COLO829 (cell line): ENCODE measurements at regions not wholly inside any gene's neighbourhood (a gene's known extent, or its start where the extent isn't known, plus 50 kb on each side); places are given as distances from the start of the nearest gene placed in this dataset.

Experiments used
- DNase-seq: peaks from one replicate; pipeline ENCODE4 v3.0.0; 2012; ENCODE audit warnings: low spot score

DNA sequence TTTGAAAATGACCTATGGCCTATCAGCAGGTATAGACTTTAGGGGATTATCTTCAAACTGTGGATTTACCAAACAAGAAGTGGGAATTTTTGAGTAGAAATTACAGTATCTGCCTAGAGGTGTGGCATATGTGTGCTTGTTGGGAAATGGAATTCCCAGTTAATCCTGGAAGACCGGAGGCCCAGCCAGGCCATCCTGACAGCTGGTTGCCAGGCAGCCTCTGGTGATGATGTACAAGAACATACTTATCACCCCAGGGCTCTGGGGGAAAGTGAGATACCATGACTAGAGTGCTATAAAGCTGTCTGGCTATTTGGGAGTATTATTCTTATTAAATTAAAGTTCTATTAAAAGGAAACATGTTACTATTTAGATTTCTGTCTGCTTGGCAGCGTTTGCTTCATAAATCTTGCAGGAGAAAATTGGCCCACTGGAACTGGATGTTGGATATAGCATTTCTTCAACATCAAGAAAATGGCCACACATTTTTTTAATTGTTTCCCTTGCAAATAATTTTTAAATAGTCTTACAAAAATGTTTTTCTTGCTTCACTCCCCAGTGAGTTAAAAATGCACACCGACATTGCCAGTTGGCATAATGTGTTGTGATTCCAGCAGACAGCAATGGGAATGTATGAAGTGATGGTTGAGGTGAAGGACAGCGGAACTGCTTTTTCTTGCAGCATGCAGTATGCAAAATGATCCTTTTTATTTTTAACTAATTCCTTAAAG, 187.8 kb downstream of the MYLK4 start:
- DNase-seq, result no peak

DNA sequence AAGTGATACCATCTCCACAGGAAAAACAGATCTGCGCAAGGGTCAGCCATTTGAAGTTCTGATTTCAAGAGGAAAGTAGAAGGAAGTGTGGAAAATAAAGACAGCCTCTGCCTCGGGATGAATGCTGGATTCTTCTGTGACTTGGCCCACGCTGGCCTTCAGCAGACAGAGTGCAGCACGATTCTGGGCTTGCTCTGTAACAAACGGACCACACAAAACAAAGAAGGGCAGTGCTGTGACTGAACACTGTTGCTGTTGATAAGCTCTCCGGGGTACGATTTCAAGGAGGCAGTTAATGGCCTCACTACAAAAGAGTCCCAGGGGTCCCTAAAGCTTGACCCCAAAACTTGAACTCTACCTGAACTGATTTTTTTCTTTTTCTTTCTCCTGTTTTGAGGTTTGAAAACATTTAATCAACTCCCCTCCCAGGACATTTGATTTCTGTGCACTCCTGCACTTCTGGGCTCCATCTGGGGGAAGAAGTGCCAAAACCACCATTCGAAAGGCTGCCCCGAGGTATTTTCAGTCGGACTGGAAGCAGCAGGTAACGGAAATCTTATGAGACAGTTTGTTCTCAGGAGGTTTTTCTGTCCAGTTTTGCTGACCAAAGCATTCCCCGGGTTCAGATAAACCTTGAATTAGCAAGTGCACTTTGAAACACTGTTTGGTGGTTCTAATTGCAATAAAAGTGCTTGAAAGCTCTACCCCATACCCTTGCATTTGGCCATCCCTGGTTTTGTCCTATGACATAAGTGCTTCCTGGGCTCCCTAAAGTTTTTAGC, 189.6 kb downstream of the MYLK4 start:
- no peak for DNase-seq

DNA sequence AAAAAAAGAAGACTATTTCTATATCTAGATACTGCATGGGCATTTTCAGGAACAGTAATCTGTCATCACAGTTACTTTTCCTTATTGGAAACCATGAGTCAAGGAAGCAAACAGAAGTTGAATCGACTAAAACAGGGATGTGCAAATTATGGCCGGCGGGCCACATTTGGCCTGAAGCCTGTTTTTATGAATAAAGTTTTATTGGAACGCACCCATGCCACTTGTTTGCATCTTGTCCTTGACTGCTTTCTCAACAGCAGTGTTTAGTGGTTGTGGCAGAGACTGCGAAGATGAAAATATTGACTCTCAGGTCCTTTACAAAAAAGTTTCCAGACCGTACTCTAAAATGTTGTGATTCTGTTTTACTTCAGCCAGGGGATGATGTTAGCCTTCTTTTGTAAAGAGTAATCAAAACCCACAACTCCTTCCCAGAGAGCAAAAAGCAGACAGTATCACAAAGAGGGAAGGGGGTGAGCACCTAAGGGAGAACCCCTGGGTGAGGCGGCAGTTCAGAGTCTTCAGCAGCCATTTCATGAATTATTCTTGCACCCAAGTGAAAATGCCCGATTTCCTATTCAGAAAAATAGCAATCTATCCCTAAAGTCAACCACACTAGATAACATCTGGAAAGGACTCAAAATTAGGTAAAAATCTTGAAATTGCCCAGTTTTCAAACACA, 190.4 kb downstream of the MYLK4 start:
- DNase-seq, result no peak

DNA sequence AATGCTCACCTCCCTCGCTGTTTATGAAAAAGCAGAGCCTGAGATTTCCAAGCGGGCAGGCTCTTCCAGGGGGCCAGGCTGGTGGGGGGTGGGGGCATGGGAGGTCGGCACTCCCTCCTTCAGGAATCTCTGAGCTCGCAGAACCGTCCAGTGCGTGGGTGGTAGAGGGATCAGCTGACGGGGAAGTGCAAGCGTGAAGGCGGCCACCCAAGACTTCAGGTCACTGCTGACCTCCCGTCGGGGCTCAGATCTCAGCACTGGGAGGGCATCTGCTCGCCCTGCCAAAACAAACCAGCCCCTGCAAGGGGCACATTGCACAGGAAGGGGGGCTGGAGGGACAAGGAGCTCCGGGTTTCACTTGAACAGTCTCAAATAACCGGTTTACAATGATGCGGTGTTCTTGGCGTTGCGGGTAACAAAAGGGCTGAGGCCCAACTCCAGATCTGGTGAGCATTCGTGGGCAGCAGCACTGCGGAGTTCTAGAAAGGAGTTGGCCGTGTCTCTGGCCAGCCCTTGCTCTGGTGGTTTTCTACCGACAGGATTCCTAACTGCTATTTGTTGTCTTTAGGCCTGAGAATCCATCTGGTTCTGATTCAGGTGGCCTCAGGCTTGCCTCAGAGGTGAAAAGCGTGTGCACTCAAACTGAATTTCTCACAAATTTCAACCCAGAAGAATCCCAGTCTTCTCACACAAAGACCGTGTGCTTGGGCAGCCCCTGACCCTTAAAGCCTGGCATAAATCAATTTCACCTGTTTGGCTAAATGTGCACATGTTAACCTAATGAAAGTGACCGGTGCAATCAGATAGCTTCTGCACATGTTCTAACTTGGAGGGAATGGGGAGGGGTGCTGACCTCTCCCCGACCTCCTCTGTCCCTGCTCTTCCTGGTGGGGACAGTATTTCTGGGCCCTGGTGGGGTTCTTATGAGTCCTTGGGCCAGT, 191.6 kb downstream of the MYLK4 start:
- no peak for DNase-seq

DNA sequence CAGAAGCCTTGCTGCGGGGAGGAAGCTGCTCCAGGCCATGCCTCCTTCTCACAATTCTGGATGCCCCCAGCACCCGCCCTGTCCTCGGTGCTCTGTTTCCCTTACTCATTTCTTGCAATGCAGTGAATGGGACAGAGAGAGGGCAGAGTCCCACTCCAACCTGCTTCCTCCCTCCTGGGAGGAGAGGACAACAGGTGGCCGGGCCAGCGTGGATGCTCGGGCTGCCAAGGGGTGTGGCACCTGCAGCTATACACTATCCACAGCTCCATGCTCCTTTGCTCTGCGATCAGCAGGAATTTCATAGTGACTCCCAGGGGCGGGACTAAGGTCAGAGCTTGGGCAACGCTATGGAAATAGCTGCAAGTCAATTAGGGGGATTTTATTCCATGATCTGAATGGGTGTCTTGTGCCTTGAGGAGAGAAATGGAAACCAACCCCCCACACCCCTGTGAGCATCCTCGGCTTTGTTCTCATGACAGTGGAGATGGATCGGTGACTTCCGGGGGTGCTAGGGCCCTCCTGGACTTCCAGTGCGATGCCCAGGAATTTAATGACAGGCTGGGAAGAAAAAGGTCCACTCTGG, 192.5 kb downstream of the MYLK4 start:
- no peak for DNase-seq

DNA sequence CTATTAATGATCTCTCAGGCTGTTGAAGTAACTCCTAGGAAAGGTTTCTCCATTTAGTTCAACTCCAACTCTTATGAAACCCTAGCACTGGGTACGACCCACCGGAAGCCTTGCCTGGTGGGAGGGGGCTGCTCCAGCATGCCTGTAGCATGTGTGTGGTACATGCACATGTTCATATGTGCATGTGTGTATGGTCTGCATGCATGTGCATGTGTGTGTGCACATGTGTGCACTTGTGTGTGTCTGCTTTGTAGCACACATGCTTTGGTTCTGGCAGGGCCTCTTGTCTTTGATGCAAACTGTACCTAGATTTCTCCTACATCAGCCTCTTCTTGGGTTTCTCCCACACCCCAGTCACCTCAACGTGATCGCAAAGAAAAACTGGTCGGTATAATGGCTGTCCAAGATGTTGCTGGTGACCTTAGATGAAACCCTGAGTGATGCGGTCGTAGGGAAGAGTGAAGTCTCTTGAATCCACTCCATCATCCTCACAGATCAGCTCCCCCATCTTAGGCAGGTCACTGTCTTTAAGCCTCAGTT, 193.5 kb downstream of the MYLK4 start:
- DNase-seq, result no peak

DNA sequence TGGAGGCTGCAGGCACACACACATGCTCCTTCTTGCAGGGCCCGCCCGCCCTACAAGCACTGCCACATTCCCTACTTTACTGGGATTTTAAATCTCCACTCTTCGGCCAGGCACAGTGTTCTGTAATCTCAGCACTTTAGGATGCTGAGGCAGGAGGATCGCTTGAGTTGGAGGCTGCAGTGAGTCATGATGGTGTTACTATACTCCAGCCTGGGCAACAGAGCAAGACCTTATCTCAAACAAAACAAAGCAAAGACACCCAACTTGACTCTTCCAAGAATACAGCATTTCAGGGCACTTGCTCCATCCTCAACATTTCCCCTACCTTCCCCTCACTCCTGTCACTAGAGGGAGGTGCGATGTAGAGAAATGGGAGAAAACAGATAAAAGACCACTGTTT, 194.0 kb downstream of the MYLK4 start:
- DNase-seq, result no peak

DNA sequence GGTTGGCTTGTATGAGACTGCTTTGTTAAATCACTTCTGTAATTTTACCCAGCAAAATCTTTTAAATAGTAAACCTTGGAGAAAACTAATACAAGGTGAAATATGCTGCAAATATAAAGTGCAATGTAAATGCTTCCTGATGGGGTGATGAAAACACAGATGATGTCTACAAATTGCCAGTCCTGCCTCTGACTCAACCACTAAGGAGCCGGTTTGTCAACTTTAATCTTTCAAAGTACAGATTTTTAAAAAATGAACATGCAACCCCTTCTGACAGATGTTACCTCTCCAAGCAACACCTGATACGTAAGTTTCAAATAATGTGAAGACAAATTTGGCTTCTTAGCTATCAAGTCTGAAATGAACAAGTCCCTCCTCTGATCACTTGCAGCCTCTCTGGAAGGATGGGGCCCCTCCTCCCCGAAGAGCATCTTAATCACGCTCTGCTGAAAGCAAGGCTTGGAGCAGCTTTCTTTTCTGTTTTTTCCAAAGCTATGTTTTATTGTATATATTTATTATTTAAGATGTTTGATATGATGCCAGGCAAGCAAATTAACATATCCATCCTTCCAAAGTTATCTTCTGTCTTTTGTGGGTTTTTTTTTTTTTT, 196.0 kb downstream of the MYLK4 start:
- DNase-seq, result no peak

DNA sequence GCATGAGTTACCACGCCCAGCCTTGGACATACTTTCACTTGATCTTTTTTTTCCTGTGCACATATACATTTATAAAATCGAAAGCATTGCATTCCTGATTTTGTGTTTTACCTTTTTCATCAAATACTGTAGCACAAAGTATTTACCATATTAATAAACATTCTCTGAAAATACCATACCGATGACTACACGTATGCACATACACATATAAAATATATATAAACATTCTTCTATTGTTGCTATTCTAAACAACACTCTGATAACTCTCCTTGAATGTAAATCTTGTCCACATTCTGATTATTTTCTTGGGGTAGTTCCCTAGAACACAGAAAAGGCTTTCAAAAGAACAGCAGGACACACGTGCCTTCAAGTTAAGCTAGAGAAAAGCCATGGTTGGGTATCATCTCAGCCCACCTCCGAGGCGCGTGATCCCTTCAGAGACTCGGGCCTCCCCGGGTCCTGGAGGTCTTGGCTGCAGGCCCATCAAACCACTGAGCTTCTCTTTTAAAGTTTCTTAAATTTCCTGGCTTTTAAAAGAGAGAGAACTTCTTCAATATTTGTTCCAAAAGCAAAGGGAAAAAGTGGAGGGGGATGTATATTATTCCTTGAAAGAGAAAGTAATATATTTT, 198.1 kb downstream of the MYLK4 start:
- no peak for DNase-seq

DNA sequence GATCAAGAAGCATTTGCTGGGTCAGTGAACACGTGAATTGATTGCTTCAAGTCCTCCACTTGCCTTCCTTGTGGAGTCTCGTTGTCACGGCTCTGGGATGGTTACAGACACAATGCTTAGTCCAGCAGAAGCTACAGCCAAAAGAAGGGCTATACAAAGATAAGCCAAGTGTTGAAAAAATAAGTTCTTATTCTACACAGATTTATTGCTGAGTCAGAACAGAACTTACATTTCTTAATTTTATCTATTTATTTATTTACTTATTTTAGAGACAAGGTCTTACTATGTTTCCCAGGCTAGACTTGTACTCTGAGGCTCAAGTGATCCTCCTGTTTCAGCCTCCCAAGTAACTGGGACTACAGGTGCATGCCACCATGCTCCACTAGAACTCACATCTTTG, 199.0 kb downstream of the MYLK4 start:
- DNase-seq, result no peak

DNA sequence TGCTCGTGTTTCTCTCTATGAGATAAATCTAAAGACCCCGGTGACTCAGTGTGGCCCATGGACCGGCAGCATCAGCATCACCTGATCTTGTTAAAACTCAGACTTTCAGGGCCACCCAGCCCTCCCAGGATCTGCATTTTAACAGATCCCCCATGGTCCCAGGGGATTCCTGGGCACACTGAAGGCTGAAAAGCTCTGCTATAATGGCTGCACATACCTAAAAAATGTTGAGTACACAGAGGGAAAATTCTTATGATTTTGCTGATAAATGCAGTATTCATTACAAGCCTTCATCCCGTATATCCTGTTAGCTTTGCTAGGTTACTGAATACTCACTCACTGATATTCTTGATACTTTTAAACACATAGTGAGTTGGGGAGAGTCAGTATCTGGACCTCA, 200.5 kb downstream of the MYLK4 start:
- DNase-seq, result peak; percentile 59

DNA sequence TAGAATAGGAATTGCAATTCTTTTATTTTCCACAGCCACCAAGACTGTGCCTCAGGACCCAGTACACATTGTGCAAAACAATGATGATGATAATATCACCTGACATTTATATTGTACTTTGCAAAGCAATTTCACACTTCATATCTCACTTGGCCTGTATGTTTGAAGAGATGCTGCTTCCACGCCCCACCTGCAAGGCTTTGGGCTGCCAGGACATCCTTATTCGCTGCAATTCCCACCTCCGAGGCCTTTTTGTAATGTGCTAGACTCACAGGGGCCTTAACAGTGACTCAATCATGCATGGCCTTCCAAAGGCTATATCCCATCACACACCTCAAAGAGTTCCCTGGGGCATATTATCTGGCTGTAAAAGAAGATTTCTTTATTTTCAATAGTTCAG, 200.9 kb downstream of the MYLK4 start:
- no peak for DNase-seq

DNA sequence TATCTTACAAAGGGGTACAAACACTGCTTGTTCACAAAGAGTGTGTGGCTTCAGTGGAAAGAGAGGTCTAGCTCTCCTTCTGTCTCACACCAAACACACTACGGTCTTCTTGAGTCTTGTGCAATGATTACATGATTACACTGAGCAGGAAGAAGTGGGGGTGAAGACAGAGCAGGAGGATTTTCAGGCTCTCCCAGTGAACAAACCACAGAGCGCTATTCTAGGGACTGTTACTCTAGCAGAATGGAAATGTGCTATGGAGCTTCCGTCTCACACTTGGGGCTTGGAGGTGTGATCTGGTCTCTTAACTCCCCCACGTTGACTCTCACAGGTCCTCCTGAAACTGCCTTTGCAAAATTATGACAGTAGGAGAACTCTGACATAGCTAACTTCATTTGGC, 203.4 kb downstream of the MYLK4 start:
- no peak for DNase-seq

DNA sequence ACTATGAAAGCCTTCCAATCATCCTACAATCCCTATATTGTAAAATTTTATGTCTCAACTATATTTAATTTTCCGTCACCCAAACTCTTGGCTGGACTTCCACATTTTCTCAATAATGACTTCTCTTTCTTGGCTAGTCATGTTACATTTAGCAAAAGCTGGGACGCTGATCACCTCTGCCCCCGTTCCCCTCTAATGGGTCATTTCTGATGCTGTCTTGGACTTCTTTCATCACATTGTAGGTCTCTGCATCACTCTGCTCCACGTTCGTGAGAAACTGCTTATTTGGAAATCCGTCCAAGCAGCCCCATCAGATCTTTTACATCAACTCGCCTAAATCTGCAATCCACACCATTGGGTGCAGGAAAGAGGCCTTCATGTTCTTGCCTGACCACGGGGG, 203.8 kb downstream of the MYLK4 start:
- no peak for DNase-seq

DNA sequence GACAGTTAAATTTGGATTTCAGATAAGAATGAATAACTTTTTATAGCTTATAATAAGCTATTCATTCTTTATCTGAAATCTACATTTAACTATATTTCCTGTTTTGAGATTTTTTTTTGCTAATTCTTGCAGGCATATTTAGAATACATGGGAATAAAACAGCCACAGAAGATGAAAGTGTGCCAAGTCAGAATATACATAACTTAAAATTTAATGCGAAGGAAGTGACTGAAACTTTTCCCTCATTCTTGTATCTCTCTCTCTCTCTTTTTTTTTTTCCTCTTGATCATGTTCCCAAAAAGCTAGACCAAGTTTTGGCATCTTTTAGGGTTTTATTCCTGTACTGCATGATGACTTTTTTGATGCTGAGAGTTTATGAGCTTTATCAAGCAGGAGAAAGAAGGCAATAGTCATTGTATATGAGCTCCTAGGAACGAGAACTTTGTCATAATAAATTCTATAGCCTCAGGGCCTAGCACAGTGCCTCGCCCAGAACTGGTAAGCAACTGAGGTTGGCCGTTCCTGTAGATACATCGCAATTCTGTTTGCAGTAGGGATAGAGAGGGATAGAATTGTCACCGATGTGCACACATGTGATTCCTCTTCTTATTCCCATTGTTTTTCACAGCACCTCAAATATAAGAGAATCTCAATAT, 205.2 kb downstream of the MYLK4 start:
- DNase-seq, result no peak

DNA sequence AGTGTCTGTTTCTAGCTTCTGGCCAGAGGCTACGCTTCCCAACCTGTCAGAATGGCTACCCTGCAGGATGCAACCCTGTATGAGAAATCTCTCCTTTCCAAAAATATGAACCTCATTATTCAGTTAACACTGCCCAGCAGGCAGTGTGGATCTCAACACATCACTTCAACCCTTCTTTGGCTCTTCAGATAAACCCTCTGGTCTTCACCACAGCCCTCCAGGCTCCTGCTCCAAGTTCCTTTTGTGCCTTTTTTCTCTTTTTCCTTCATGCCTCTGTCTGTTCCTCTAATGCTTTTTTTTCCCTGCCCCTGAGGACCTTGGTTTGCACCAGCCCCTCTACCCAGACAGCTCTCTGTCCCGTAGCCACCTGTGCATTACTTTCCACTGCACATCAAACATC, 207.4 kb downstream of the MYLK4 start:
- DNase-seq, result no peak

DNA sequence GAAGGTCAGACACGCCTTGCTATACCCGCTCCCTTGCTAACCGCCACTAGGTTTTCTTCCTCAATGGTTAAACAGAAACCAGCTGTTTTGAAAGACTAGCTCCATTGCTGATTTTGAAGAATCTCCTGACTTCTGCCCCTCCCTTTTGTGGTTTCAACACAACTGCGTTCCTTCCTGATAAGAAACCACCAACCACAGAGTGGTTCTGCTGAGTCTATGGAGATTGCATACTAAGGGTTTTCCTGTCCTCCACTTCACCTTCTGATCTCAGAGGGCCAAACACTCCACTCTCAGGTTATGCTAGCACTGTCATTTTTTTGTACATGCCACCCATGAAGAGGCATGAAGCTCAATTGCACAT, 207.9 kb downstream of the MYLK4 start:
- DNase-seq, result peak; percentile 28

DNA sequence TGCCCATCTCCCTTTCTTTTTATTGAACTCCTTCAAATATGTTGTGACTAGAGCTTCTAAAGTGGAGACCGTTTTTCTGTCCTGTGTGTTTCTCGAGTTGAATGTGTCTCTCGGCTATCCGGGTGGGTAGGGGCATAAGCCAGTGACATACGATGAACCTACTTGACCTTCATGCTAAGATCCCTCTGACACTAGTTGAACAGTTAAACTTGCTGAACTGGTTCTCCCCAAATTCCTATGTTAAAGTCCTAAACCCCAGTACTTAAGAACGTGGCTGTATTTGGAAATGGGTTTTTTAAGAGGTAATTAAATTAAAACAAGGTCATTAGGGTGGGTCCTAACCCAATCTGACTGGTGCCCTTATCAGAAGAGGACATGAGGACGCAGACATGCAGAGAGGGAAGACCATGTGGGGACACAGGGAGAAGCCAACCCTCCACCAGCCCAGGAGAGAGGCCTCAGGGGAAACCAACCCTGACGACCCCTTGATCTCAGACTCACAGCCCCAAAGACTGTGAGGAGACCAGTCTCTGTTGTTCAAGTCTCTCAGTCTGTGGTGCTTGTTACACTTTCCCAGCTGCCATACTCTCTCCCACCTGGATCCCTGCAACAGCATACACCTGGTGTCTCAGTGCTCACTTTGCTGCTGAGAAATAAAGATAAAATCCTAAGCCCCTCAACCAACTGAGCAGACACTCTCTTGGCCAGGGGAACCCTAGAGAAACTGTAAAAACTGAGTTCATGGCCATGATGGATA, 208.4 kb downstream of the MYLK4 start:
- DNase-seq, result no peak

DNA sequence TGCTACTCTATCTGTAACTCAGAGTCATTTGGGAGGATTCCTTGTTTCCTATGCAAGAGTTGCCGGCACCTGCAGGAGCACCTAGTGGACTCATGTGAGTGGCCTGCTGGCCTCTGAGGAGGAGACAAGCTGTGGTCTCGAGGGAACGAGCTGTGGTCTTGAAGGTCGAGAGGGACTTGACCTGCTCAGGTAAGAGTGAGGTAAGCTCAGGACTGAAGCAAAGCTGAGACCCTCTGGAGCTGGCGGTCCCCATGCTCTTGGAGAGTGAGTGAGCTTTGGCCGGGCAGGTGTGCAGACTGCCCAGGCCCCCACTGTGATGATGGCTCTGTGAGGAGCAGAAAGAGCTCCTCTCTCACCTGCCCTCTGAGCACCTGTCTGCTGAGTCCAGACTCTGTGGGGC, 214.3 kb downstream of the MYLK4 start:
- DNase-seq, result no peak
